ENCODE measurements at regions not wholly inside any gene's neighbourhood (a gene's known extent, or its start where the extent isn't known, plus 50 kb on each side); places are given as distances from the start of the nearest gene placed in this dataset.

DNA sequence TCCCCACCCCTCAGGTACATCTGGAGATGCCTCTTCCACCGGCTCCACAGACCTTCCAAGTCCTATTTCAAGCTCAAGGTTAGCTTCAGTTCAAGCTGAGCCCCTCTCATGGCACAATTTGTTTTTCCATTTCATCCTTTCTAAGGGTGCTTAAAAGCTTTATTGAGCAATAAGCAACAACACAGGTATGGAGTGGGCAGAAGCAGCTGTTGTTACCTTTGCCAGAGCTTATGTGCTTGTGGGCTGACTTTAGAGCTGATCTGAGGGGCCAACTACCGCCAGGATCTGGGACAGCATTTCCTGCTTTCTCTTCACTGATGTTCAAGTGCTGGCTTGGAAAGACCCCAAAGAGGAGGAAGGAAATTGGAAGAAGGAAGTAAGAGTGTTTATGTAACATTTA is 140.0 kb upstream of the KLHL25 start:
- Mint-ChIP-seq H3K4me3 (peak overlapping the region in 1 of 8 donors; percentile 62), H3K36me3 (no peaks in the 10 kb centered on the region), H3K4me1 (peaks cover 0 to 8% (median 0%) of the 10 kb centered on the region in 3 donors), H3K27ac (no peak overlapping the region), H3K9me3 (no peaks in the 10 kb centered on the region), H3K27me3 (peaks cover 0 to 6% (median 0%) of the 10 kb centered on the region in 3 donors)
- DNase-seq (no peak), ATAC-seq (ENCODE audit: low read depth in 2 of 2) (no peak)

DNA sequence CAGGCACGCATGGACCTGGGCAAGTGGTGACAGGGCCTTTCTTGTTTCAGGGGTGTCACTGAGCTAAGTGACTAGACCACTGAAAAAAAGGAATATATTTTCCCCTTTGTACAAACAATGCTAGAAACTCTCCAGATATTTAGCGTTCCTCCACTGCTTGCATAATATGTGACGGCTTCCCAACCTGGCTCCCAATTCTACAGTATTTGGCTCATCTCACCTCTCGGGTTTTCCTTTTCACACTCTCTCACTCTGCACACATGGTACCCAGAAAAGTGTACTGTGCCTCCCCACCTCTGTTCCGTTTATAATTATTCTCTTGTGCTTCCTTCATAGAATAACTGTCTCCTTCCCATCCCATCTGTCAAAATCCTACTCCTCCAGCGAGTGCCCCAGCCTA is 140.5 kb upstream of the KLHL25 start:
- no peak overlapping the region for H3K4me3 Mint-ChIP-seq
- peaks cover 0 to 8% (median 0%) of the 10 kb centered on the region in 3 donors for H3K4me1 Mint-ChIP-seq
- H3K36me3 Mint-ChIP-seq, result no peaks in the 10 kb centered on the region
- H3K9me3 Mint-ChIP-seq, result no peaks in the 10 kb centered on the region
- no peak overlapping the region for H3K27ac Mint-ChIP-seq
- ATAC-seq (ENCODE audit: low read depth in 2 of 2), result no peak
- H3K27me3 Mint-ChIP-seq, result peaks cover 0 to 6% (median 0%) of the 10 kb centered on the region in 3 donors
- no peak for DNase-seq

DNA sequence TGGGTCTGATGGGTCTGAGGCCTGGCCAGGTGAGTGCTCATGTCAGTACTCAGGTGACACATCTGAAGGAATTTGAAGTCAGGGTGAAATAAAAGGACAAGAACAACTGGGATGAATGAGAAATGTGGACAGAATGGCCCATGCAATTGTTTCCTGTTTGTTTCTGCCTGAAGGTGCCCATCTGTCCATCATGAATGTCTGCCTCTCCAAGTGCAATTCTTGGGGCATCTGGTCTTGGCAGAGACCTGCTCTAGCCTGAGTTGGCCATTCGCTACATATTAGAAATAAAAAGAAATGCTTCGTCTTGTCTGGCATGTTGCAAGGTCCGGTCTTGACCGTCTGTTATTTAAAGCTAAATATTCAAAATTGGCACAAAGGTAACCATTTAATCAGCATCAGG is 142.0 kb upstream of the AGBL1 start:
- DNase-seq (no peak), ATAC-seq (ENCODE audit: low read depth in 2 of 2) (no peak)
- H3K4me3 Mint-ChIP-seq, result no peak overlapping the region
- H3K27ac Mint-ChIP-seq, result no peak overlapping the region
- no peaks in the 10 kb centered on the region for H3K36me3 Mint-ChIP-seq
- H3K27me3 Mint-ChIP-seq, result peaks cover 0 to 3% (median 0%) of the 10 kb centered on the region in 3 donors
- peaks cover 0 to 8% (median 0%) of the 10 kb centered on the region in 3 donors for H3K4me1 Mint-ChIP-seq
- H3K9me3 Mint-ChIP-seq, result no peaks in the 10 kb centered on the region

DNA sequence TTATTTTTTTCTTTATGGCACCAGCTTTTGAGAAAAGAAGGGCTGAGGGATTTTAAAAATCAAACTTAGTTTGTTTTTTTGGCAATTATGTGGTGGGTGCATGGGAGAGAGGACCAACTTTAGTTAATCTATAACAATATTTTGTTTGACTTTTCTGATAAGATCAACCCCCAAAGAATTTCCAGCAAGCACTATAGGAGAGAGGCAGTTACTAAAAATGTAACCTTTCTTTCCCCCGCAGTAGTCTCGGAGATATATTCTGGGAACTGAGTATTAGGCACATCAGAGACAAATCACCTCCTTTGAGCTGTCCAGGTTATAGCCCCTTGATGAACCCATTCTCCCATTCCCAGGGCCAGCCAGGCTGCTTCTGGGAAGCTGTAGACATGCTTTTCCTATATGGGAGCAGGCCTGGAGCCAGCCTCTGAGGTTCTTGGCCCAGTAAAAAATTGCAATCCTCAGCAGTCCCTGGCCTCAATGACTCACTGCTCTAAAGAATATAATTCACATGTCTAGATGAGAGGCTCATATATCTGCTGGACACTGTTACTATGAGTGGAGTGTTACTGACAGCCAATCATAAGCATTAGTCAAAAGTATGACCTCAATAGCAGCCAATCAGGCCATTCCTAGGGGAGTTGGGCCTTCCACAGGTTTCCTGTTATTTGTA is 138.3 kb upstream of the AGBL1 start:
- Mint-ChIP-seq H3K9me3 (no peaks in the 10 kb centered on the region), H3K4me1 (peaks cover 0 to 8% (median 0%) of the 10 kb centered on the region in 3 donors), H3K27ac (no peak overlapping the region), H3K36me3 (no peaks in the 10 kb centered on the region), H3K4me3 (no peak overlapping the region), H3K27me3 (peaks cover 0 to 3% (median 0%) of the 10 kb centered on the region in 3 donors)
- ATAC-seq (ENCODE audit: low read depth in 2 of 2) (no peak), DNase-seq (no peak)

DNA sequence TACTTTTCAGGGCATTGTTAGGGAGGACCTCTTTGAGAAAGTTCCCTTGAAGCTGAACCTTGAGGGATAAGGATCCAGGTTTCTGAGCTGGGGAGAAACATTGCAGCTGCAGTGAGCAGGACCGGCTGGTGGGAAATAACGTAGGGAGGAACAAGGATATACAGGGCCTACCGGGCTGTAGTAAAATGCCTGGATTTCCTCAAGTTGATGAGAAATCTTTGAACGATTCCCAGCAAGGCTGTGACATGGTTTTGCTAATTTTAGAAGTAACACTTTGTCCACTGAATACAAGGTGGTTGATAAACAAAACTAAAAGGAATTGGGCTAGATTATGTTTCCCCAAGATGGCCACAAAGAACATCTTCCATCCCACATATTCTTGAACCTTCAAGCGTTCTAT is 137.0 kb upstream of the AGBL1 start:
- H3K27ac Mint-ChIP-seq, result no peak overlapping the region
- no peak for ATAC-seq (ENCODE audit: low read depth in 2 of 2)
- no peaks in the 10 kb centered on the region for H3K36me3 Mint-ChIP-seq
- peaks cover 0 to 8% (median 0%) of the 10 kb centered on the region in 3 donors for H3K4me1 Mint-ChIP-seq
- H3K4me3 Mint-ChIP-seq, result no peak overlapping the region
- no peaks in the 10 kb centered on the region for H3K9me3 Mint-ChIP-seq
- H3K27me3 Mint-ChIP-seq, result peaks cover 0 to 3% (median 0%) of the 10 kb centered on the region in 3 donors
- DNase-seq, result no peak

DNA sequence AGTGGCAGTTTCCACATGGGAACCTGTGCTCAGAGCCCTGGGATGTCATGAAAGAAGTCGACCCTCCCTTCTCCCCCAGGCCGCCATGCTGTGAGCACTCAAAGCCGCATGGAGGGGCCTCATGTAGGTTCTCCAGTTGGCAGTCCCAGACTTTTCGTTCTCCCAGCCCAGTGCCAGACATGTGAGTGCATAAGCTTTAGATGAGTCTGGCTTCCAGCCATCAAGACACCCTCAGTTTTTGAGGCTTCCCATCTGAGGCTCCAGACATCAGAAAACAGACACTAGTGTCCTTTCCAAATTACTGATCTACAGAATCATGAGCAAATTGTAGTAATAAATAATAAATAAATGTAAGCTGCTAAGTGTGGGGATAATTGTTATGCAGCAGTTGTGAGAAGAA is 136.5 kb upstream of the AGBL1 start:
- no peak for ATAC-seq (ENCODE audit: low read depth in 2 of 2)
- Mint-ChIP-seq H3K4me3 (no peak overlapping the region), H3K27ac (no peak overlapping the region), H3K36me3 (no peaks in the 10 kb centered on the region), H3K9me3 (no peaks in the 10 kb centered on the region), H3K27me3 (peaks cover 0 to 3% (median 0%) of the 10 kb centered on the region in 3 donors), H3K4me1 (peaks cover 0 to 8% (median 0%) of the 10 kb centered on the region in 3 donors)
- no peak for DNase-seq

DNA sequence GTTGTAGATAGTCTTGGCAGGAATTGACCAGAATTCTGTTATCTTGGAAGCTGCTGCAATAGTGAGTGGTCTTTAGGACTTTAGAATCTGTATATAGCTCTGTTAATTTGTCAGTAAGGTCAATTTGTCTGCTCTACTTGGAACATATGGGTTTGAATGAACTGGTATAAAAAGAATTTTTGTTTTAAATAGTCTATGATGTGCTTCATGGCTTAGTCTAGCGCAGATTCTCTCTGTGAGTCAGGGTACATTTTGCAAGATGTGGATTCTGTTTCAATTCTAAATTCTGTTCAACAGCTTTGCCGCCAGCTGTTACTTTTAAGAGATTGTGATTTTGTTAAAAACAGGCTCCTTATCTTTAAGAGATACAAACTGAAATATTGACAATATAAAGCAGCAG is 135.9 kb upstream of the AGBL1 start:
- Mint-ChIP-seq H3K4me1 (peaks cover 0 to 8% (median 0%) of the 10 kb centered on the region in 3 donors), H3K4me3 (no peak overlapping the region), H3K9me3 (no peaks in the 10 kb centered on the region), H3K36me3 (no peaks in the 10 kb centered on the region), H3K27me3 (peaks cover 0 to 3% (median 0%) of the 10 kb centered on the region in 3 donors), H3K27ac (no peak overlapping the region)
- DNase-seq (no peak), ATAC-seq (ENCODE audit: low read depth in 2 of 2) (no peak)

DNA sequence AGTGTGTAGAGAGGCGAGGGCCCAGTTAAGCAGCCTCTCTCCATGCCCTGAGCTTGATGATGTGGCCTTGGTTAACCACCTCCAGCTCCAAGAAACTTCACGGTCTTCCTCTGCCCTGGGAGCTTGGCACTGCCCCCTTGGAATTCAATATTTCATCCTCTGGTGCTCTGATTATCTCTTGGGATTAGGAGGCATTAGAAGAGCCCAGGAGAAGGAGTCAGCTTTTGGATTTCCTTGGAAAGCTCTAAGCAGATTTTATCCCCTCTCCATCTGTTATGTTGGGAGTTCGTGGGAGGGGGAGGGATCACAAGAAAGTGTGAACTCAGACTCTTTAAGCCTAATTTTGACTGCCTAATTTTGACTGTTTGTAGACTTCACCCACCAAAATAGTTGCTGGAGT is 132.7 kb upstream of the AGBL1 start:
- DNase-seq, result no peak
- H3K4me1 Mint-ChIP-seq, result no peaks in the 10 kb centered on the region
- no peak overlapping the region for H3K27ac Mint-ChIP-seq

DNA sequence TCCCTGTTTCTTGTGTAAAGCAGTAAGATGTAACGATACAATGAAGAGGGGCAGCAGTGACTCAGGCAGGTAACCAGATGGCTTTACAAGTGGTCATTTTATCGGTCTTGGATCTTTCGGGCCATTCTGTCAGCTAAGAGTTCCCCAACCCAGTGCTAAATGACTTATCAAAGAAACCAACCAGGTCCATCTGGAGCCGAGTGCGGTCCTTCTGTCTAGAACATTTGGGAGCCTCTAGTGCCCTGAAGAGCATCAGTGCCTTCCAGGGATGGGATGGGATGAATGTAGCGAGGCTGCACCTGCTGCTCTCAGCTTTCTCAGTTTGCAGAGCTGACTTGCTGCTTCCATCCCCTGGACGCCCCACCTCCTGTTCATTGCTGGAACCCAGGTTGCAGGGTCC is 131.7 kb upstream of the AGBL1 start:
- peak overlapping the region in 1 of 6 donors; percentile 24 for H3K27ac Mint-ChIP-seq
- H3K27me3 Mint-ChIP-seq, result no peaks in the 10 kb centered on the region
- ATAC-seq (ENCODE audit: low read depth in 2 of 2) (no peak), DNase-seq (no peak)
- H3K4me3 Mint-ChIP-seq, result no peak overlapping the region
- no peaks in the 10 kb centered on the region for H3K9me3 Mint-ChIP-seq
- no peaks in the 10 kb centered on the region for H3K4me1 Mint-ChIP-seq
- no peaks in the 10 kb centered on the region for H3K36me3 Mint-ChIP-seq

More for the DNA sequence above, 132.7 kb upstream of the AGBL1 start:
- Mint-ChIP-seq H3K4me3 (no peak overlapping the region), H3K36me3 (no peaks in the 10 kb centered on the region), H3K27me3 (no peaks in the 10 kb centered on the region), H3K9me3 (no peaks in the 10 kb centered on the region)
- no peak for ATAC-seq (ENCODE audit: low read depth in 2 of 2)

DNA sequence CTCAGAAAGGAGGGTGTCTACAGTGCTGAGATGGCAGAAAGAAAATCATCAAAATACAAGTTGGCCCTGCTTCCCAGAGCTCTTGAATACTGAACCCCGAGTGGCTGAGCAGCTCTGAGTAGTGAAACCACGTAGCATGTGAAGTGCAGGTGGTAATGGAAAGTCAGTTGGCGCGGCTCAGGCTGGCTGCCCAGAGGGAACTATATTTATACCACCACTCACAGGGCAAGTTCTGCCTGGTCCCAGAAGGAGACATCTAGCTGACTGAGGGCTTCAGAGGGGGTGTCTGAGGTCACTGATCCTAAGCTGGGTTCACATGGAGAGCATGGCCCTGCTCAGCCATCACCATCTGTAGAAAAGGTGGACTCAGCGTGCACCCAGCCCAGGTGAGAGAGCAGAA is 129.6 kb upstream of the AGBL1 start:
- Mint-ChIP-seq H3K27me3 (peaks cover 0 to 5% (median 0%) of the 10 kb centered on the region in 3 donors), H3K4me1 (peaks cover 0 to under 1% (median 0%) of the 10 kb centered on the region in 3 donors), H3K27ac (no peak overlapping the region), H3K9me3 (no peaks in the 10 kb centered on the region), H3K4me3 (no peak overlapping the region), H3K36me3 (no peaks in the 10 kb centered on the region)
- no peak for ATAC-seq (ENCODE audit: low read depth in 2 of 2)
- DNase-seq, result no peak

DNA sequence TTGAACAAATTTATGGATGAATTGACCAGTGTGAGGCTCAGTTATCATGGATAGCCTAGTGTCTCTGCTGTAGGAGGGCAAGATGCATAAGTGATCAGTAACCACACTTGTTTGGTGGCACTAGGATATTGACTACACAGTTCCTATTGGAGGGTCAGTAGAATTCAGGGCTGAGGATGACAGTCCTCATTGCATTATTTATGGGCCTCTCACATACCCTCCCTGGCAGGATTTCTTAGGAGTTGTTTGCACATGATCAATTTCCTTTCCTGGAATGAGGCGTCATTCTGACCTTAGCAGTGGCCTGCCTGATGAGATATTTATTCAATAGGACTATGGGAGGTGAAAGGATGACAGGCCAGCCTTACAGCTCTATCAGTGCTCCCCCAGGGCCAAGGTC is 125.1 kb upstream of the AGBL1 start:
- Mint-ChIP-seq H3K27me3 (peaks cover 0 to 5% (median 0%) of the 10 kb centered on the region in 3 donors), H3K36me3 (no peaks in the 10 kb centered on the region), H3K27ac (no peak overlapping the region), H3K4me1 (peaks cover 0 to 11% (median 1%) of the 10 kb centered on the region in 3 donors), H3K9me3 (peaks cover 0 to 5% (median 0%) of the 10 kb centered on the region in 7 donors), H3K4me3 (no peak overlapping the region)
- no peak for DNase-seq
- ATAC-seq (ENCODE audit: low read depth in 2 of 2), result no peak

DNA sequence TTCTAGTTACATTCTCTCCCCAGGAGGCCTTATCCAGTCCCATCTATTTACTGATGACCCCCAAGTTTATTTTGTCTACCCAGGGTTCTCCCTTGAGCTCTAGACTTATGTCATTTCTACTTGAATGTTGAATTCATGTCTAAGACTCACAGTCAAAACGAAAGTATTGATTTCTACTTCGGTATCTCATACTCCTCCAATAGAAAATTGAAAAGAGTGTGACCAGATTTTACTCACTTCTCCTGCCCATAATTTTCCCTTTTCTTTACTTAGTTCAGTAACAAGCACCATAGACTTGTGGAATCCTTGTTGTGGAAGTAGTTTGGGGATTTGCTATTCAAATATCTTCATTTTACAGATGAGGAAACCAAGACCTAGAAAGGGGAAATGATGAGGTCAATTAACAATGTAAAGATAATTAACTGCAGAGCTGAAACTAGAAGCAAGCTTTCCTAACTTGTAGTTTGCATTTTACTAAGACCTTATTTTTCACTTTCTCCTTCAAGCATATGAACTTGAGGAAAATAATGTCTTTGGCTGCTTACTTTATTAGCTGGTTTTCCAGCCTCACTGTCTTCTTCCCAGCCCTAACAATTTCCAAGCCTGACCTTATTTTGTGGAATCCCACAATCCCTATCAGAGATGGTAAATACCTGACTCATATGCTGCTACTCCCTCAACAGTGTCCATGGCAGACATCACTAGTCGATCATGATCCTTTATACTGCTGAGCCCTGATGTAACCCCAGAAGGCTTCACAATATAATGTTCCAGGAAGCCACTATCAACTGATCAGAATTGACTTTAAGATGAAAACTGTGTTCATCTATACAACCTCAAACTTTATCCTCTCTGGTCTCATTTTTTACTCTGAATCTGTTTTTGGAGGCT is 123.9 kb upstream of the AGBL1 start:
- H3K4me1 Mint-ChIP-seq, result peaks cover 0 to 11% (median 1%) of the 10 kb centered on the region in 3 donors
- no peak for DNase-seq
- H3K4me3 Mint-ChIP-seq, result no peak overlapping the region
- H3K27me3 Mint-ChIP-seq, result peaks cover 0 to 5% (median 0%) of the 10 kb centered on the region in 3 donors
- no peak overlapping the region for H3K27ac Mint-ChIP-seq
- no peak for ATAC-seq (ENCODE audit: low read depth in 2 of 2)
- H3K9me3 Mint-ChIP-seq, result peaks cover 0 to 5% (median 0%) of the 10 kb centered on the region in 7 donors
- H3K36me3 Mint-ChIP-seq, result no peaks in the 10 kb centered on the region

DNA sequence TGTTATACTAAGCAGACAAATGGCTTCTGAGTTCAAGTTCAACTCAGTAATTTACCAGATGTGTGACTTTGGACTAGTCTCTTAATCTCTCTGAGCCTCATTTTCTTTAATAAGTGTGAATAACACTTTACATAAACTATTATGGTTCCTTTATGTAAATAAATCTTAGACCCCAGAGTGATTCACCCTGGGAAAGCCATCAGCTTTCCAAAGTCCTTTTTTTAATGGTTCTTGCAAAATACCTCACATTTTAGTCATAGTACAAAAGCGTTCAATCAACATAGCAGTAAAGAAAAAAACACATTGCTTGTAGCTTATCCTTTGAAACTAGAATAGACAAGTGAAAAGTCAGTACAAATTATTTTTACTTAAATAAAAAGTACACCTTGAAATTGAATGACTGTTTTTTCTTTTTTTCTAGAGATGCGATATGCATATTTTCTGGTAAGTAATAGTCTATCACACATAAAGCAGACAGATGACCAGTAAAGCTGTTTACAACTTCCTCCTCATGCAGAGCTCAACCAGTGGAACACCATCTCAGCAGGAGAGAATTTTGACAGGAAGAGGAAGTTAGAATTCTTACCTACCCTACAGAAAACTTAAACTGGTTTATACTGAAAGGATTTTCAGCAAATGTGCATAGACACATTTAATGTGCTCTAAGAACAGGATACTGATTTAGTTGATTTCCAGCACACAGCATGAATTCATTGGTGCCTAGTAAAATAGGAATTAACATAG is 123.0 kb upstream of the AGBL1 start:
- Mint-ChIP-seq H3K36me3 (no peaks in the 10 kb centered on the region), H3K27me3 (peaks cover 0 to 5% (median 0%) of the 10 kb centered on the region in 3 donors), H3K4me1 (peaks cover 0 to 11% (median 1%) of the 10 kb centered on the region in 3 donors), H3K4me3 (no peak overlapping the region), H3K27ac (no peak overlapping the region), H3K9me3 (peaks cover 0 to 5% (median 0%) of the 10 kb centered on the region in 7 donors)
- DNase-seq, result no peak
- no peak for ATAC-seq (ENCODE audit: low read depth in 2 of 2)

Measured in naive B cell (primary cell).